Neural progenitor cell (in vitro differentiated cells): ENCODE measurements at regions not wholly inside any gene's neighbourhood (a gene's known extent, or its start where the extent isn't known, plus 50 kb on each side); places are given as distances from the start of the nearest gene placed in this dataset.

ENCODE experiments used
- DNase-seq: peaks from one replicate; pipeline ENCODE4 v3.0.0-alpha.2; 2016; ENCODE audit warnings: low spot score
- H2AFZ ChIP-seq: fragments of 200-600 bp; sonication (generic); replicated peaks from 2 replicates; pipeline ENCODE4 v1.6.1; 2016; ENCODE audit warnings: antibody characterized with exemption
- H3F3A ChIP-seq: fragments of 200-600 bp; sonication (generic); 2 replicates; pipeline ENCODE4 v1.6.1; 2016; ENCODE audit warnings: antibody characterized with exemption, low read depth
- H3K27ac ChIP-seq: fragments of 200-600 bp; sonication (generic); 2 replicates; pipeline ENCODE4 v1.5.1; 2016; ENCODE audit warnings: mild to moderate bottlenecking
- H3K27me3 ChIP-seq: fragments of 200-600 bp; sonication (generic); 2 replicates; pipeline ENCODE4 v1.6.1; 2016; ENCODE audit warnings: mild to moderate bottlenecking, moderate library complexity
- H3K36me3 ChIP-seq: fragments of 200-600 bp; sonication (generic); 2 replicates; pipeline ENCODE4 v1.5.1; 2016
- H3K4me1 ChIP-seq: fragments of 200-600 bp; sonication (generic); 2 replicates; pipeline ENCODE4 v1.6.1; 2016; ENCODE audit warnings: mixed run types
- H3K4me2 ChIP-seq: fragments of 200-600 bp; sonication (generic); 2 replicates; pipeline ENCODE4 v1.6.1; 2016
- H3K4me3 ChIP-seq: fragments of 200-600 bp; sonication (generic); 2 replicates; pipeline ENCODE4 v1.5.1; 2016
- H3K79me2 ChIP-seq: fragments of 200-600 bp; sonication (generic); 2 replicates; pipeline ENCODE4 v1.6.1; 2016; ENCODE audit warnings: low read depth
- H3K9ac ChIP-seq: fragments of 200-600 bp; sonication (generic); 2 replicates; pipeline ENCODE4 v1.6.1; 2016
- H3K9me3 ChIP-seq: fragments of 200-600 bp; sonication (generic); 2 replicates; pipeline ENCODE4 v1.5.1; 2016; ENCODE audit warnings: low read depth
- H4K20me1 ChIP-seq: fragments of 200-600 bp; sonication (generic); 2 replicates; pipeline ENCODE4 v1.6.1; 2016; ENCODE audit warnings: low read depth
- H3K27ac Mint-ChIP-seq: 3 replicates; pipeline ENCODE4 v1.8.0; 2021; ENCODE audit warnings: mixed read lengths
- H3K27me3 Mint-ChIP-seq: 2 replicates; pipeline ENCODE4 v1.8.0; 2022; ENCODE audit warnings: low read depth, mild to moderate bottlenecking, inconsistent platforms, moderate library complexity, mixed read lengths; ENCODE audit not compliant: insufficient read depth
- H3K36me3 Mint-ChIP-seq: 3 replicates; pipeline ENCODE4 v1.8.0; 2021; ENCODE audit warnings: mixed read lengths
- H3K4me1 Mint-ChIP-seq: 3 replicates; pipeline ENCODE4 v1.8.0; 2021; ENCODE audit warnings: mixed read lengths
- H3K4me3 Mint-ChIP-seq: 3 replicates; pipeline ENCODE4 v1.8.0; 2021; ENCODE audit warnings: mild to moderate bottlenecking, moderate library complexity, mixed read lengths
- H3K9me3 Mint-ChIP-seq: 3 replicates; pipeline ENCODE4 v1.8.0; 2020; ENCODE audit warnings: mixed read lengths
- EZH2 ChIP-seq: fragments of 200-600 bp; sonication (generic); IDR thresholded peaks from 2 replicates; pipeline ENCODE4 v1.6.1; 2017; ENCODE audit warnings: antibody characterized with exemption, mild to moderate bottlenecking, moderate library complexity
- EZH2phosphoT487 ChIP-seq: fragments of 200-600 bp; sonication (generic); IDR thresholded peaks from 2 replicates; pipeline ENCODE4 v1.6.1; 2017; ENCODE audit warnings: antibody characterized with exemption
- TF ChIP-seq, protein P1 (sequence below): fragments of 200-600 bp; sonication (generic); IDR thresholded peaks from 2 replicates; pipeline ENCODE4 v1.5.1; 2017; ENCODE audit warnings: antibody characterized with exemption, mild to moderate bottlenecking

DNA sequence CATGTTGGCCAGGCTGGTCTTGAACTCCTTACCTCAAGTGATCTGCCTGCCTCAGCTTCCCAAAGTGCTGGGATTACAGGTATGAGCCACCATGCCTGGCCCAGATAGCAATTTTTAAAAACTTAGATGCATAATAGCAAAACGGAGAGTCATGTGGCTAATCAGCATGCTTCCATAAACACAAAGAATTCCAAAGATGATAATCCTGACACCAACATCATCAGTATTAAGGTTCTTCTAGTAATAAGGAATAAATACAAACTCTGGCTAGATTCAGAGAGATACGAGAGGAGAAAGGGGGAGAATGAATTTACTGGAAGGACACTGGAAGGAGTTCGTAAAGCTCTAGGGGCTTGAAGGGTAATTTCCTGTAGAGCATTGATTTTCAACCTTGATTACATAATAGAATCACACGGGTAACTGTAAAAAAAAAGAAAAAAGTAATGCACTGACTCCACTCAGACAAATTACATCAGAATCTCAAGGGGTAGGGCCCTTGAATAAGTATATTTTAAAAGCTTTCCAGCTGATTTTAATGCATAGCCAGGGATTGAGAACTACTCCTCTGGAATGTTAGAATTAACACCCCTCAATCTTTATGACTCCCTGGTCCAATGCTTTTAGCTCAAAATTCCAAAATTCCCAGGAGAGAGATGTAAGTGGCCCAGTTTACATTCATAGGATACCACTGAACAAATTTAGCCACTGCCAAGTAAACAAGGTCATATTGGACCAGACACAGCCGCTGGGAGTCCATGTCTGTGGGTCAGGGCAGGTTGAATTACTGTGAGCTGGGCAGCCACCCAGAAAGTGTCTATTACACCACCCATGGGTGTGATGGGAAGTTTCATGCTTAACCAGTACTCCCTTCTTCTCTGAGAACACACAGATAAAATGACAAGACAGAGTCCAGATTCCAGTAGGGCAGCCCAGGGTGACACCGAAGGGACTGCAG lies 243.9 kb downstream of the TBL1XR1 start:
- no peak overlapping the region for H2AFZ ChIP-seq
- no peaks in the 10 kb centered on the region for H3K4me1 ChIP-seq
- DNase-seq: no peak
- no peak overlapping the region for H3K4me3 ChIP-seq
- no peaks in the 10 kb centered on the region for H4K20me1 ChIP-seq
- H3K27me3 Mint-ChIP-seq: no peaks in the 10 kb centered on the region
- H3K36me3 ChIP-seq: no peaks in the 10 kb centered on the region
- no peaks in the 10 kb centered on the region for H3K27me3 ChIP-seq
- no peaks in the 10 kb centered on the region for H3K9me3 ChIP-seq
- no peaks in the 10 kb centered on the region for H3F3A ChIP-seq
- H3K4me3 Mint-ChIP-seq: no peak overlapping the region
- no peaks in the 10 kb centered on the region for H3K9me3 Mint-ChIP-seq
- H3K9ac ChIP-seq: no peak overlapping the region
- H3K4me2 ChIP-seq: no peak overlapping the region
- H3K36me3 Mint-ChIP-seq: no peaks in the 10 kb centered on the region
- peaks cover 2% of the 10 kb centered on the region for H3K4me1 Mint-ChIP-seq
- H3K27ac ChIP-seq: no peak overlapping the region
- no peaks in the 10 kb centered on the region for H3K79me2 ChIP-seq
- H3K27ac Mint-ChIP-seq: no peak overlapping the region
- TF ChIP-seq EZH2: no peak
- TF ChIP-seq, protein P1, sequence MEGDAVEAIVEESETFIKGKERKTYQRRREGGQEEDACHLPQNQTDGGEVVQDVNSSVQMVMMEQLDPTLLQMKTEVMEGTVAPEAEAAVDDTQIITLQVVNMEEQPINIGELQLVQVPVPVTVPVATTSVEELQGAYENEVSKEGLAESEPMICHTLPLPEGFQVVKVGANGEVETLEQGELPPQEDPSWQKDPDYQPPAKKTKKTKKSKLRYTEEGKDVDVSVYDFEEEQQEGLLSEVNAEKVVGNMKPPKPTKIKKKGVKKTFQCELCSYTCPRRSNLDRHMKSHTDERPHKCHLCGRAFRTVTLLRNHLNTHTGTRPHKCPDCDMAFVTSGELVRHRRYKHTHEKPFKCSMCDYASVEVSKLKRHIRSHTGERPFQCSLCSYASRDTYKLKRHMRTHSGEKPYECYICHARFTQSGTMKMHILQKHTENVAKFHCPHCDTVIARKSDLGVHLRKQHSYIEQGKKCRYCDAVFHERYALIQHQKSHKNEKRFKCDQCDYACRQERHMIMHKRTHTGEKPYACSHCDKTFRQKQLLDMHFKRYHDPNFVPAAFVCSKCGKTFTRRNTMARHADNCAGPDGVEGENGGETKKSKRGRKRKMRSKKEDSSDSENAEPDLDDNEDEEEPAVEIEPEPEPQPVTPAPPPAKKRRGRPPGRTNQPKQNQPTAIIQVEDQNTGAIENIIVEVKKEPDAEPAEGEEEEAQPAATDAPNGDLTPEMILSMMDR: no peak
- TF ChIP-seq EZH2phosphoT487: no peak

GRCh38 chr3:176951586-176952292 lies 245.5 kb downstream of the TBL1XR1 start:
- no peak for TF ChIP-seq EZH2phosphoT487
- TF ChIP-seq EZH2: no peak
- H3K4me3 Mint-ChIP-seq: no peak overlapping the region
- peaks cover 5% of the 10 kb centered on the region for H3K4me1 Mint-ChIP-seq
- Histone ChIP-seq H3K4me2 (no peak overlapping the region), H3K36me3 (no peaks in the 10 kb centered on the region), H3F3A (no peaks in the 10 kb centered on the region), H3K4me1 (no peaks in the 10 kb centered on the region), H3K27me3 (no peaks in the 10 kb centered on the region), H3K27ac (no peak overlapping the region), H2AFZ (no peak overlapping the region), H3K4me3 (no peak overlapping the region), H3K79me2 (no peaks in the 10 kb centered on the region), H3K9me3 (no peaks in the 10 kb centered on the region), H3K9ac (no peak overlapping the region), H4K20me1 (no peaks in the 10 kb centered on the region)
- DNase-seq: no peak
- H3K36me3 Mint-ChIP-seq: no peaks in the 10 kb centered on the region
- no peak overlapping the region for H3K27ac Mint-ChIP-seq
- H3K27me3 Mint-ChIP-seq: no peaks in the 10 kb centered on the region
- H3K9me3 Mint-ChIP-seq: no peaks in the 10 kb centered on the region

DNA sequence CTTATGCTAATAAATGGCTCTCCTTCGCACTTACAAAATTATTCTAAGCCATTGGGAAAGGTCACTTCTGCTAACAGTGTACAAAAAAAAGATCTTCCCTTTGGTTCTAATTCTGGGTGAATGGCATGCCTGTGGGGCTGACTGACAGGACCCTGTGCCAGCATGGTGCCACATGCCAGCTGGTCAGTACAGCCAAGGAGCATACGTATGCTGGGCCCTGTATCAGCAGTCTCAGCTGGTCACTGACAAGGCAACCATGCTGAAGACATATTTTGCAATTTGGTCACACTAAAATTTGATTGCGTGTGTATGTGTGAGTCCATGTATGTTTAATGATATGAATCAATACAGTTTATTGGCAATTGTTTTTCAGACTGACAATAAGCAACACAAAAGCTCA lies 246.1 kb downstream of the TBL1XR1 start:
- Histone ChIP-seq H3F3A (no peaks in the 10 kb centered on the region), H3K79me2 (no peaks in the 10 kb centered on the region), H3K27ac (no peak overlapping the region), H3K4me3 (no peak overlapping the region), H3K9ac (no peak overlapping the region), H2AFZ (no peak overlapping the region), H3K9me3 (no peaks in the 10 kb centered on the region), H4K20me1 (no peaks in the 10 kb centered on the region), H3K36me3 (no peaks in the 10 kb centered on the region), H3K27me3 (no peaks in the 10 kb centered on the region), H3K4me1 (no peaks in the 10 kb centered on the region), H3K4me2 (no peak overlapping the region)
- Mint-ChIP-seq H3K4me1 (peaks cover 5% of the 10 kb centered on the region), H3K27ac (no peak overlapping the region), H3K9me3 (peaks cover under 1% of the 10 kb centered on the region), H3K4me3 (no peak overlapping the region), H3K27me3 (peaks cover 2% of the 10 kb centered on the region), H3K36me3 (no peaks in the 10 kb centered on the region)
- TF ChIP-seq EZH2 (no peak), EZH2phosphoT487 (no peak)
- TF ChIP-seq, protein P1: no peak
- DNase-seq: no peak
